ENCODE measurements at regions not wholly inside any gene's neighbourhood (a gene's known extent, or its start where the extent isn't known, plus 50 kb on each side); places are given as distances from the start of the nearest gene placed in this dataset.

GRCh38 chr17:73984941-73985340 is 218.5 kb upstream of the RPL38 start:
- DNase-seq (ENCODE audit: low read depth), result no peak

- DNase-seq (ENCODE audit: low read depth), result no peak
Observed at GRCh38 chr17:73985466-73986015, 217.9 kb upstream of the RPL38 start.

GRCh38 chr17:73986641-73987177 is 216.8 kb upstream of the RPL38 start:
- DNase-seq (ENCODE audit: low read depth), result no peak

- no peak for DNase-seq (ENCODE audit: low read depth)
Observed at GRCh38 chr17:73987395-73987794, 216.1 kb upstream of the RPL38 start.

GRCh38 chr17:73987845-73988509 is 215.5 kb upstream of the RPL38 start:
- no peak for DNase-seq (ENCODE audit: low read depth)

GRCh38 chr17:73989671-73990070 is 213.8 kb upstream of the RPL38 start:
- DNase-seq (ENCODE audit: low read depth), result no peak

- no peak for DNase-seq (ENCODE audit: low read depth)
Observed at GRCh38 chr17:73990290-73990689, 213.2 kb upstream of the RPL38 start.

GRCh38 chr17:73991260-73991659 is 212.2 kb upstream of the RPL38 start:
- no peak for DNase-seq (ENCODE audit: low read depth)

GRCh38 chr17:73994946-73995345 is 208.5 kb upstream of the RPL38 start:
- no peak for DNase-seq (ENCODE audit: low read depth)

GRCh38 chr17:73997059-73997458 is 206.4 kb upstream of the RPL38 start:
- DNase-seq (ENCODE audit: low read depth), result no peak

GRCh38 chr17:73998249-73998648 is 205.2 kb upstream of the RPL38 start:
- no peak for DNase-seq (ENCODE audit: low read depth)

GRCh38 chr17:73998653-73999645 is 204.5 kb upstream of the RPL38 start:
- no peak for DNase-seq (ENCODE audit: low read depth)

GRCh38 chr17:74001145-74001544 is 202.3 kb upstream of the RPL38 start:
- no peak for DNase-seq (ENCODE audit: low read depth)

- DNase-seq (ENCODE audit: low read depth), result no peak
Observed at GRCh38 chr17:74002241-74002640, 201.2 kb upstream of the RPL38 start.

- DNase-seq (ENCODE audit: low read depth), result no peak
Observed at GRCh38 chr17:74004056-74004455, 199.4 kb upstream of the RPL38 start.

GRCh38 chr17:74005790-74006189 is 197.7 kb upstream of the RPL38 start:
- no peak for DNase-seq (ENCODE audit: low read depth)

- no peak for DNase-seq (ENCODE audit: low read depth)
Observed at GRCh38 chr17:74006371-74006770, 197.1 kb upstream of the RPL38 start.

GRCh38 chr17:74008196-74008595 is 195.3 kb upstream of the RPL38 start:
- DNase-seq (ENCODE audit: low read depth), result no peak

- DNase-seq (ENCODE audit: low read depth), result no peak
Observed at GRCh38 chr17:74009056-74009625, 194.3 kb upstream of the RPL38 start.

GRCh38 chr17:74010903-74011302 is 192.6 kb upstream of the RPL38 start:
- DNase-seq (ENCODE audit: low read depth), result no peak

GRCh38 chr17:74011966-74012365 is 191.5 kb upstream of the RPL38 start:
- no peak for DNase-seq (ENCODE audit: low read depth)

- no peak for DNase-seq (ENCODE audit: low read depth)
Observed at GRCh38 chr17:74012465-74012864, 191.0 kb upstream of the RPL38 start.

All from forelimb muscle (tissue), 1 donor.